Stimulated activated naive CD4-positive, alpha-beta T cell treated with Interleukin-2 at 50 U/mL for 16 hours (primary cell): ENCODE measurements at regions not wholly inside any gene's neighbourhood (a gene's known extent, or its start where the extent isn't known, plus 50 kb on each side); places are given as distances from the start of the nearest gene placed in this dataset.
A peak's percentile ranks its signal among the peaks of the same experiment; 100 is the strongest.
"Not testable (repeated sequence)": the region's sequence is repeated elsewhere in the genome, so short reads cannot be mapped to it uniquely, and the experiment has no call there.

Experiments
- DNase-seq: peaks from one replicate; lab custom pipeline; 2025; lab: John Stamatoyannopoulos, UW

- DNase-seq = no peak
Measured at GRCh38 chr10:3659203-3659917, 125.6 kb downstream of the KLF6 start.

- no peak for DNase-seq
Measured at GRCh38 chr10:3658766-3659165, 126.2 kb downstream of the KLF6 start.

GRCh38 chr10:3656214-3656613 lies 128.8 kb downstream of the KLF6 start:
- DNase-seq = no peak

GRCh38 chr10:3655528-3655927 lies 129.5 kb downstream of the KLF6 start:
- no peak for DNase-seq

- DNase-seq = no peak
Measured at GRCh38 chr10:3654980-3655379, 130.0 kb downstream of the KLF6 start.

GRCh38 chr10:3654496-3654895 lies 130.5 kb downstream of the KLF6 start:
- DNase-seq = no peak

- DNase-seq = not testable (repeated sequence)
Measured at GRCh38 chr10:3653303-3653702, 131.7 kb downstream of the KLF6 start.

DNA sequence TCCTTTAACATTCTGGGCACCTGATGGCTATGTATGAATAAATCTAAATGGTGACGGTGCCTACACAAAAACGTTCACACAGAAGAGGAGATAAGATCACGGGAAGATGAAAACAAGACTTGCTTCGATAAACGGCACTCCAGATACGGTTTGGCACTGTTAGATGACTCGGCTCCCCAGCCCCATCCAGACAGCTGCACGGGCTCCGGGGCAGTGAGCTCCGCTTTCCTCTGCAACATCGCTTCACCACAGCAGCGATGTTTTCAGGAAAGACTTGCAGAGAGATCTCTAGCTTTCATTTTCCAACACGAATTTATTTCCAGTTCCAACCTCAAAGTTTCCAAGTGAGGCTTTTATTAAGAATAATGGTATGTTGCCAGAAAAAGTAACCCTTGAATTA lies 132.1 kb downstream of the KLF6 start:
- peak; percentile 16 for DNase-seq

DNA sequence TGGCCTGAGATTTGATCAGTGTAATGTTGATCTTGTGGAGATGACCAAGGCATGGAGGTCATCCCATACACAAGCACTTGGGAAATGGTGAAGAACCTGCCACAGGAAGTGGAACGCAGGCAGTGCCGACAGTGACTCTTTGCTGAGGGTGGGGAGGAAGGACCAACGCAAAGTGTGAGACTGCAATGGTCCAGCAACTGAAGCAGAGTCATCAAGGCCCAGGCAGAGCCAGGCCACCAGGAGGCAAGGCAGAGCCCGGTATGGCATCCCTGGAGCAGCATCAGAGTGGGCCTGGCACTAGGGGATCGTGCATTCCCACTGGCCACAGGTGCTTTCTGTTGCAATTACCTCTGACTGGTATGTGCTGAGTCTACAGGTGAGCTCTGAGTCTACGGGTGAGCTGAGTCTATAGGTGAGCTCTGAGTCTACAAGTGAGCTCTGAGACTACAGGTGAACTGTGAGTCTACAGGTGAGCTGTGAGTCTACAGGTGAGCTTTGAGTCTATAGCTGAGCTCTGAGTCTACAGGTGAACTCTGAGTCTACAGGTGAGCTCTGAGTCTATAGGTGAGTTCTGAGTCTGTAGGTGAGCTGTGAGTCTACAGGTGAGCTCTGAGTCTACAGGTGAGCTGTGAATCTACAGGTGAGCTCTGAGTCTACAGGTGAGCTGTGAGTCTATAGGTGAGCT lies 132.9 kb downstream of the KLF6 start:
- DNase-seq = no peak

- DNase-seq = no peak
Measured at GRCh38 chr10:3648576-3648975, 136.4 kb downstream of the KLF6 start.

DNA sequence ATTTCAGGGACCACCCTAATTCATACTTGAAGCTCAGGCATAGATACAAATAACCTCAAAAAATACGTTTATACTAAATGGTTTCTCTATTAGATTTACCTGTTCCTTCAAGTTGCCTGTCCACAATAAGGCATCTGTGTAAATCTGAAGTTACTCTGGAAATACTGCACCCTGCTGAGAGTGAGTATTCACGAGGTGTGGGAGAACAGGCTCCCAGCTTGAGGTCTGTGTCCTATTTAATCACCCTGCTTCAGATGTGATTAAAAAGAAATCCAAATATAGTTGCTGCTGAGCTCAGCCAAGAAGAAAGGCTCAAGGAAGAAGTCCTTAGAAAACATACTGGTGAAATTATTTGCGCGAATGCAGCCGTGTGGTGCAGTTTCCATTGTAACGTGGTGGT lies 136.8 kb downstream of the KLF6 start:
- DNase-seq = no peak

DNA sequence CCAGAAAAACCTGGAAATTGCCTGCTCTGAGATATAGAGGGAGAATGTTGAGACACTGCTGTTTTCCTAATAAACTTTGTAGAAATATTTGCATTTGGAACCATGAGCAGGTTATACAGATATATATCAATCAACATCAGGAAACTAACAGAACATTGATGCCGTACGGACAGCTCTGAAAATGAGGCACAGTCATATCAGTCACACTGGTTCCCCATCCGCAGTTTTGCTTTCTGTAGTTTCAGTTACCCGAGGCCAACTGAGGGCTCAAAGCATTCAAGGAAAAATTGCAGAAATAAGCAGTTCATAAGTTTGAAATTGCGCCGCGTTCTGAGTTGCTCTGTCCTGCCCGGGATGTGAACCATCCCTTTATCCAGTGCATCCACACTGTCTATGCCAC lies 137.9 kb downstream of the KLF6 start:
- no peak for DNase-seq

- no peak for DNase-seq
Measured at GRCh38 chr10:3645406-3645805, 139.6 kb downstream of the KLF6 start.

DNA sequence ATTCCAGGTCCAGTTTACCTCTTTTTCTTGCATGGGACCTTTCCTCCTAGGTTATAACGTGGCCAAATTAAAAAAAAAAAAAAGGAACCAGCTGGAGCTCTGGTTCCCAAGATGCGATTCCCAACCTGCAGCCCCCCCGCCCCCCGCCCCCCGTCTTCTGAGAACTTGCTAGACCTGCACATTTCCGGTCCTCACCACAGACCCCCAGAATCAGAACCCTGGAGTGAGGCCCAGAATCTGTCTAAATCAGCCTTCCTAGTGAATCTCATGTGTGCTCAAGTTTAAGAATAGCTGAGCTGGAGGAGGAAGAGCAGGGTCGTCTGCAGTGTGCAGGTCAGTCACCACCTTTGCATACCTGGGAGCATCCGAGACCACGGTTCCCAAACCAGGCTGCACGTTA lies 144.2 kb downstream of the KLF6 start:
- no peak for DNase-seq

DNA sequence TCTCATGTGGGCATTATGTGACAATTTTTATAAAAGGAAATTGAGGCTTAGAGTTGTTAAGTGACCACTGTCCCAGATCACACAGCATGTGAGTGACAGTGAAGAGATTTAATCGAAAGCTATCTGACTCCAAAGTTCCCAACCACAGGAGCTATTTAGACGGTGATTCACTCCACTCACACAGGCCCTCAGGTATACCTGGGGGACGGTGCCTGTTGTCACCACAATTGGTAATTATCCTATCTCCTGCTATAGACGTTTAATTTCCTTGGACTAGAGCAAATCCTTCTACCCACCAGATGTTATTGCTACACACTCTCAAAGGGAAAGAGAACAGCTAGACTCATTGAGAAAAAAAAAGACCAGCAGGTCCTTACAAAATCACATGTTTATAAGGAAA lies 145.5 kb downstream of the KLF6 start:
- DNase-seq = no peak

GRCh38 chr10:3636356-3637181 lies 148.4 kb downstream of the KLF6 start:
- DNase-seq = no peak

- no peak for DNase-seq
Measured at GRCh38 chr10:3635697-3636096, 149.3 kb downstream of the KLF6 start.

GRCh38 chr10:3635211-3635671 lies 149.8 kb downstream of the KLF6 start:
- no peak for DNase-seq

- not testable (repeated sequence) for DNase-seq
Measured at GRCh38 chr10:3634646-3635045, 150.4 kb downstream of the KLF6 start.

GRCh38 chr10:3631701-3632330 lies 153.2 kb downstream of the KLF6 start:
- DNase-seq = no peak

DNA sequence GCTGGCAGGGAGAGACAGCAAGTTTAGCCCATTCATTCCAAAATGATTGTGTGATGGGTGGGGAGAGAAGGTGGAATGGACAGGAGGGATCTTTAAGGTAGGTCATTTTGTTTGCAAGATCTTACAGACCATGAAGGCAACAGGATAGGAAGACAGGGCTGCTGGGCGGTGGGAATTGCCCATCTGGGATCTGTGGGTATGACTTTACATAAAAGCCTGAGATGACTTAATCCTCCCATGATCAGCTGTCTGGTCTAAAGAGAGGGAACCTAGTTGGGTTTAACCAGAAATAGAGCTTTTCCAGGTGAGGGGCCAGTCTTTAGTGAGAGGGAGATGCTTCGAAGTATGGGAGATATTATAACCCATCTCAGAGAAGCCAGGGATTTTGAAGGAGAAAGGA lies 153.7 kb downstream of the KLF6 start:
- DNase-seq = no peak
